Neural progenitor cell (in vitro differentiated cells): ENCODE measurements at regions not wholly inside any gene's neighbourhood (a gene's known extent, or its start where the extent isn't known, plus 50 kb on each side); places are given as distances from the start of the nearest gene placed in this dataset.

Experiments used
- DNase-seq: peaks from one replicate; pipeline ENCODE4 v3.0.0-alpha.2; 2016; ENCODE audit warnings: low spot score
- H2AFZ ChIP-seq: fragments of 200-600 bp; sonication (generic); replicated peaks from 2 replicates; pipeline ENCODE4 v1.6.1; 2016; ENCODE audit warnings: antibody characterized with exemption
- H3F3A ChIP-seq: fragments of 200-600 bp; sonication (generic); 2 replicates; pipeline ENCODE4 v1.6.1; 2016; ENCODE audit warnings: antibody characterized with exemption, low read depth
- H3K27ac ChIP-seq: fragments of 200-600 bp; sonication (generic); 2 replicates; pipeline ENCODE4 v1.5.1; 2016; ENCODE audit warnings: mild to moderate bottlenecking
- H3K27me3 ChIP-seq: fragments of 200-600 bp; sonication (generic); 2 replicates; pipeline ENCODE4 v1.6.1; 2016; ENCODE audit warnings: mild to moderate bottlenecking, moderate library complexity
- H3K36me3 ChIP-seq: fragments of 200-600 bp; sonication (generic); 2 replicates; pipeline ENCODE4 v1.5.1; 2016
- H3K4me1 ChIP-seq: fragments of 200-600 bp; sonication (generic); 2 replicates; pipeline ENCODE4 v1.6.1; 2016; ENCODE audit warnings: mixed run types
- H3K4me2 ChIP-seq: fragments of 200-600 bp; sonication (generic); 2 replicates; pipeline ENCODE4 v1.6.1; 2016
- H3K4me3 ChIP-seq: fragments of 200-600 bp; sonication (generic); 2 replicates; pipeline ENCODE4 v1.5.1; 2016
- H3K79me2 ChIP-seq: fragments of 200-600 bp; sonication (generic); 2 replicates; pipeline ENCODE4 v1.6.1; 2016; ENCODE audit warnings: low read depth
- H3K9ac ChIP-seq: fragments of 200-600 bp; sonication (generic); 2 replicates; pipeline ENCODE4 v1.6.1; 2016
- H3K9me3 ChIP-seq: fragments of 200-600 bp; sonication (generic); 2 replicates; pipeline ENCODE4 v1.5.1; 2016; ENCODE audit warnings: low read depth
- H4K20me1 ChIP-seq: fragments of 200-600 bp; sonication (generic); 2 replicates; pipeline ENCODE4 v1.6.1; 2016; ENCODE audit warnings: low read depth
- H3K27ac Mint-ChIP-seq: 3 replicates; pipeline ENCODE4 v1.8.0; 2021; ENCODE audit warnings: mixed read lengths
- H3K27me3 Mint-ChIP-seq: 2 replicates; pipeline ENCODE4 v1.8.0; 2022; ENCODE audit warnings: low read depth, mild to moderate bottlenecking, inconsistent platforms, moderate library complexity, mixed read lengths; ENCODE audit not compliant: insufficient read depth
- H3K36me3 Mint-ChIP-seq: 3 replicates; pipeline ENCODE4 v1.8.0; 2021; ENCODE audit warnings: mixed read lengths
- H3K4me1 Mint-ChIP-seq: 3 replicates; pipeline ENCODE4 v1.8.0; 2021; ENCODE audit warnings: mixed read lengths
- H3K4me3 Mint-ChIP-seq: 3 replicates; pipeline ENCODE4 v1.8.0; 2021; ENCODE audit warnings: mild to moderate bottlenecking, moderate library complexity, mixed read lengths
- H3K9me3 Mint-ChIP-seq: 3 replicates; pipeline ENCODE4 v1.8.0; 2020; ENCODE audit warnings: mixed read lengths
- EZH2 ChIP-seq: fragments of 200-600 bp; sonication (generic); IDR thresholded peaks from 2 replicates; pipeline ENCODE4 v1.6.1; 2017; ENCODE audit warnings: antibody characterized with exemption, mild to moderate bottlenecking, moderate library complexity
- EZH2phosphoT487 ChIP-seq: fragments of 200-600 bp; sonication (generic); IDR thresholded peaks from 2 replicates; pipeline ENCODE4 v1.6.1; 2017; ENCODE audit warnings: antibody characterized with exemption
- TF ChIP-seq, protein P1 (sequence below): fragments of 200-600 bp; sonication (generic); IDR thresholded peaks from 2 replicates; pipeline ENCODE4 v1.5.1; 2017; ENCODE audit warnings: antibody characterized with exemption, mild to moderate bottlenecking

DNA sequence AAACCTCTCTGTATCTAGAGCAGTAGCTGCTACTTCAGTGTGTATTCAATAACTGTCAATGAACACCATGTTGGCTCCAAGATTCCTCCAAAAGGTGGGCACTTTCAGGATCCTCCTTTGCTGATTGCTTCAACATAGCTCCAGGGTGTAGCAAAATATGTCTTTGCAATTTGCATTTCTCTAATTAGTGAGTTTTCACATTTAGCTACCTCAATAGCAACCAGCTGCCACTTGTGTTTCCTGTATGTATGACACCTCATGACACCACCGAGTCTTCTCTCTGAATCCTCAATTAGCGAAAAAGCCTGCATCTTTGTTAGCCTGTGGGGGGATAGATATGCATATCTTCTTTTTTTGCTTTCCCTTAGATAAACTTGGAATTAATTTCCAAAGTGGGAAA, 898.3 kb upstream of the FAT3 start:
- no peaks in the 10 kb centered on the region for H3K36me3 Mint-ChIP-seq
- H3K27ac Mint-ChIP-seq, result no peak overlapping the region
- Histone ChIP-seq H3K9ac (no peak overlapping the region), H3K4me3 (no peak overlapping the region), H3K27ac (no peak overlapping the region), H3K79me2 (no peaks in the 10 kb centered on the region), H4K20me1 (no peaks in the 10 kb centered on the region), H3K4me2 (no peak overlapping the region), H3K36me3 (no peaks in the 10 kb centered on the region), H3K4me1 (no peaks in the 10 kb centered on the region), H3K9me3 (no peaks in the 10 kb centered on the region), H2AFZ (no peak overlapping the region), H3K27me3 (no peaks in the 10 kb centered on the region), H3F3A (no peaks in the 10 kb centered on the region)
- H3K4me3 Mint-ChIP-seq, result no peak overlapping the region
- H3K9me3 Mint-ChIP-seq, result peaks cover 2% of the 10 kb centered on the region
- no peak for TF ChIP-seq EZH2phosphoT487
- TF ChIP-seq, protein P1, sequence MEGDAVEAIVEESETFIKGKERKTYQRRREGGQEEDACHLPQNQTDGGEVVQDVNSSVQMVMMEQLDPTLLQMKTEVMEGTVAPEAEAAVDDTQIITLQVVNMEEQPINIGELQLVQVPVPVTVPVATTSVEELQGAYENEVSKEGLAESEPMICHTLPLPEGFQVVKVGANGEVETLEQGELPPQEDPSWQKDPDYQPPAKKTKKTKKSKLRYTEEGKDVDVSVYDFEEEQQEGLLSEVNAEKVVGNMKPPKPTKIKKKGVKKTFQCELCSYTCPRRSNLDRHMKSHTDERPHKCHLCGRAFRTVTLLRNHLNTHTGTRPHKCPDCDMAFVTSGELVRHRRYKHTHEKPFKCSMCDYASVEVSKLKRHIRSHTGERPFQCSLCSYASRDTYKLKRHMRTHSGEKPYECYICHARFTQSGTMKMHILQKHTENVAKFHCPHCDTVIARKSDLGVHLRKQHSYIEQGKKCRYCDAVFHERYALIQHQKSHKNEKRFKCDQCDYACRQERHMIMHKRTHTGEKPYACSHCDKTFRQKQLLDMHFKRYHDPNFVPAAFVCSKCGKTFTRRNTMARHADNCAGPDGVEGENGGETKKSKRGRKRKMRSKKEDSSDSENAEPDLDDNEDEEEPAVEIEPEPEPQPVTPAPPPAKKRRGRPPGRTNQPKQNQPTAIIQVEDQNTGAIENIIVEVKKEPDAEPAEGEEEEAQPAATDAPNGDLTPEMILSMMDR, result no peak
- no peak for TF ChIP-seq EZH2
- H3K4me1 Mint-ChIP-seq, result no peaks in the 10 kb centered on the region
- H3K27me3 Mint-ChIP-seq, result no peaks in the 10 kb centered on the region
- DNase-seq, result no peak

DNA sequence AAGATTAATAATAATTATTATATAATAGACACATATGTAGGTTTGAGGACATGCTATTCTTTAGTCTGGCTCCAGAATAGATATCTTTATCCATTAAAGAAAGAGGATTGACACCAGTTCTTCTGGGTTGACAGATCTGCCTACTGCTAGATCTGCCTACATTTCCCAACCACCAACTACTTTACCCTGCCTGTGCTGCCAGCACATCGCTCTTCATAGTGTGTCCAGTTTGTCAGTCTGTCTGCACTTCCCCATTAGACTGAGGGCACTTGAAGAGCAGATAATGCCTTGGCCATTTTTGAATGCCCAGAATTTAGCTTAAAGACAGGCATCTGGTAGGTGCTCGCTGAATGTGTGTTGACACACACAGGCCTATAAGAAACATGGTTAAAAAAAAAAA, 910.1 kb upstream of the FAT3 start:
- Mint-ChIP-seq H3K27ac (no peak overlapping the region), H3K4me1 (peaks cover 3% of the 10 kb centered on the region), H3K4me3 (no peak overlapping the region), H3K9me3 (no peaks in the 10 kb centered on the region), H3K27me3 (no peaks in the 10 kb centered on the region), H3K36me3 (no peaks in the 10 kb centered on the region)
- DNase-seq, result no peak
- no peaks in the 10 kb centered on the region for H3K79me2 ChIP-seq
- TF ChIP-seq EZH2 (no peak), EZH2phosphoT487 (no peak)
- TF ChIP-seq, protein P1, result no peak
- H3K9me3 ChIP-seq, result no peaks in the 10 kb centered on the region
- H3K9ac ChIP-seq, result no peak overlapping the region
- H3K4me3 ChIP-seq, result no peak overlapping the region
- no peaks in the 10 kb centered on the region for H3K36me3 ChIP-seq
- no peaks in the 10 kb centered on the region for H3K4me1 ChIP-seq
- H3K27me3 ChIP-seq, result no peaks in the 10 kb centered on the region
- no peak overlapping the region for H3K27ac ChIP-seq
- no peak overlapping the region for H2AFZ ChIP-seq
- no peak overlapping the region for H3K4me2 ChIP-seq
- H4K20me1 ChIP-seq, result no peaks in the 10 kb centered on the region
- H3F3A ChIP-seq, result no peaks in the 10 kb centered on the region

DNA sequence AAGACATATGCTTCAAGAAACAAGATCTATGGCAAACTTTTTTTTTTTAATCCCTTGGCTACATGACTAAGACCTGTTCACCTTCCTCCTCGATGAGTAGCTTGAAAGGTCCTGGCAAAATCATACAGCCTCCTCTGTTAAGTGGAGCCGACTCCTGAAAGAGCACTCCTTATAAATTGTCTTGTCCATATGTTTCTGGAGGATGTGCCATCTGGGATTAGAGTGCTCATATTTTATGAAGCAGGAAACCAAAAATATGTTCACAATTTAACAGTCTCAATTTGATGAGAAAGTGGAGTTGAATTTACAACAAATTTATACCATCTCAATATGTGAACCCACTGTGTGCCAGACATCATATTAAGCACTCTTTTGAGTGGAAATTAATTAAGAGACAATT, 912.1 kb upstream of the FAT3 start:
- Histone ChIP-seq H3K27me3 (no peaks in the 10 kb centered on the region), H3K9ac (no peak overlapping the region), H3K79me2 (no peaks in the 10 kb centered on the region), H2AFZ (no peak overlapping the region), H3K27ac (no peak overlapping the region), H3F3A (no peaks in the 10 kb centered on the region), H3K36me3 (no peaks in the 10 kb centered on the region), H4K20me1 (no peaks in the 10 kb centered on the region), H3K4me3 (no peak overlapping the region), H3K4me2 (no peak overlapping the region), H3K9me3 (no peaks in the 10 kb centered on the region), H3K4me1 (no peaks in the 10 kb centered on the region)
- DNase-seq, result no peak
- no peak overlapping the region for H3K4me3 Mint-ChIP-seq
- H3K36me3 Mint-ChIP-seq, result no peaks in the 10 kb centered on the region
- no peak overlapping the region for H3K27ac Mint-ChIP-seq
- no peak for TF ChIP-seq EZH2
- TF ChIP-seq, protein P1, result no peak
- TF ChIP-seq EZH2phosphoT487, result no peak
- H3K27me3 Mint-ChIP-seq, result no peaks in the 10 kb centered on the region
- no peaks in the 10 kb centered on the region for H3K9me3 Mint-ChIP-seq
- H3K4me1 Mint-ChIP-seq, result peaks cover 3% of the 10 kb centered on the region

DNA sequence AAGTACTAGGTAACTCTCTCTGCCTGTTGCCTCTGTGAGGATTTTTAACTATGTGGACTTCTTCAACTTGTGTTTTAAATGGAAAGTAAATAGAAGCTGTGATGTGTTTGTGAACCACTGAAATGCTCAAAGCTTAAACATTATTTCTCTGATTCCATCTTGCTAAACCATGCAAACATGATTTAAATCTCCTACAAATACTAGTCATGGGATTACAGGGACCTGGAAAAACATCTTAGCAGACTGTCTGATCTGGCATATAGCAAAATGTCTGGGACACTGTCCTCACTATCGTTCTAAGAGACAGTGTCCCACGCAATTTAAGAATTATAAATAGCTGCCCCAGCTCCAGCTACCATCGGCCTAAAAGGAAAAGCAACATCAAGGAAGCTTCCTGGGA, 914.5 kb upstream of the FAT3 start:
- no peak overlapping the region for H3K27ac ChIP-seq
- no peaks in the 10 kb centered on the region for H3K9me3 Mint-ChIP-seq
- H3K9me3 ChIP-seq, result no peaks in the 10 kb centered on the region
- no peaks in the 10 kb centered on the region for H3K36me3 Mint-ChIP-seq
- no peak overlapping the region for H2AFZ ChIP-seq
- no peak overlapping the region for H3K9ac ChIP-seq
- H3K4me3 Mint-ChIP-seq, result no peak overlapping the region
- no peak overlapping the region for H3K27ac Mint-ChIP-seq
- no peak overlapping the region for H3K4me3 ChIP-seq
- H3F3A ChIP-seq, result no peaks in the 10 kb centered on the region
- H4K20me1 ChIP-seq, result no peaks in the 10 kb centered on the region
- no peaks in the 10 kb centered on the region for H3K27me3 Mint-ChIP-seq
- H3K4me1 Mint-ChIP-seq, result peaks cover 5% of the 10 kb centered on the region
- no peak overlapping the region for H3K4me2 ChIP-seq
- H3K79me2 ChIP-seq, result no peaks in the 10 kb centered on the region
- no peaks in the 10 kb centered on the region for H3K36me3 ChIP-seq
- TF ChIP-seq, protein P1, result no peak
- TF ChIP-seq EZH2phosphoT487 (no peak), EZH2 (no peak)
- no peaks in the 10 kb centered on the region for H3K27me3 ChIP-seq
- H3K4me1 ChIP-seq, result peaks cover 2% of the 10 kb centered on the region
- DNase-seq, result no peak
